ENCODE measurements at regions not wholly inside any gene's neighbourhood (a gene's known extent, or its start where the extent isn't known, plus 50 kb on each side); places are given as distances from the start of the nearest gene placed in this dataset.

GRCh38 chr5:38622723-38623129, 66.3 kb upstream of the LIFR start:
- H3K36me3 ChIP-seq (ENCODE audit: control insufficient read depth in 2 of 4, insufficient read depth in 4 of 4, low read length in 3 of 4) = no peaks in the 10 kb centered on the region
- no peak overlapping the region for H3K4ac ChIP-seq (replicated peaks; ENCODE audit: insufficient read length, low read depth, low read length)
- no peak overlapping the region for H2BK20ac ChIP-seq (ENCODE audit: low read length)
- H3K4me3 ChIP-seq (ENCODE audit: extremely low read depth in 1 of 4, insufficient read depth in 2 of 4, low read depth in 3 of 4, low read length in 4 of 4) = no peak overlapping the region
- no peak overlapping the region for H2AFZ ChIP-seq (ENCODE audit: low read length)
- FAIRE-seq (no peak), DNase-seq (ENCODE audit: low read depth in 1 of 2, low spot score in 2 of 2) (no peak)
- ChIA-PET CTCF (ENCODE audit: partially characterized antibody) (interaction anchor here (0.9 to 1.5 kb wide), 3 partner anchors 11 to 181 kb away, joined by 3 to 4 read pairs (median 3); no protein-coding TSS in a partner anchor), POLR2A (ENCODE audit: partially characterized antibody) (no interaction called here)
- no peak overlapping the region for H2BK5ac ChIP-seq (ENCODE audit: low read depth, low read length)
- no peak overlapping the region for H2AK5ac ChIP-seq (ENCODE audit: low read depth, low read length)
- H3K9ac ChIP-seq (replicated peaks in 1 of 4; ENCODE audit: extremely low read depth in 1 of 4, low read depth in 3 of 4, low read length in 3 of 4) = no peak overlapping the region
- H3K79me2 ChIP-seq (ENCODE audit: control insufficient read depth in 1 of 2, insufficient read depth in 2 of 2, low read length in 2 of 2) = no peaks in the 10 kb centered on the region
- no peak overlapping the region for H2BK12ac ChIP-seq (ENCODE audit: low read depth, low read length)
- no peaks in the 10 kb centered on the region for H3K79me1 ChIP-seq (ENCODE audit: low read depth, low read length)
- no peak overlapping the region for H2BK120ac ChIP-seq (replicated peaks; ENCODE audit: low read depth, low read length)
- H3K4me1 ChIP-seq (replicated peaks in 1 of 4; ENCODE audit: control insufficient read depth in 3 of 4, insufficient read depth in 4 of 4, low read length in 3 of 4) = no peaks in the 10 kb centered on the region
- H4K5ac ChIP-seq (ENCODE audit: insufficient read length, low read depth, low read length) = no peak overlapping the region
- H3K9me3 ChIP-seq (ENCODE audit: insufficient read depth in 2 of 2, low read depth in 1 of 2, low read length in 1 of 2) = 0 out of 4 replicates have a peak, but pooled peaks cover 0 to 3% of the 10 kb centered on the region in 2 experiments
- no peaks in the 10 kb centered on the region for H4K20me1 ChIP-seq (replicated peaks in 1 of 2; ENCODE audit: control insufficient read depth in 1 of 2, insufficient read depth in 2 of 2, low read length in 2 of 2)
- no peak overlapping the region for H3K56ac ChIP-seq (replicated peaks; ENCODE audit: insufficient read length, low read depth, low read length)
- H3K4me2 ChIP-seq (ENCODE audit: insufficient read depth in 1 of 2, low read depth in 2 of 2, low read length in 2 of 2) = no peak overlapping the region
- no peaks in the 10 kb centered on the region for H3K23me2 ChIP-seq (ENCODE audit: low read depth, low read length)
- 89% methylated on average over 3 of the region's 3 CpGs; no CpG with 5 or more reads in 1 of the 2 experiments for WGBS, 2 experiments (ENCODE audit: extremely low coverage in 1 of 2, insufficient coverage in 1 of 2, insufficient read length in 1 of 2, insufficient replicate concordance in 2 of 2, low coverage in 1 of 2, low lambda C conversion rate in 2 of 2, missing lambda C conversion rate in 1 of 2)
- H3K14ac ChIP-seq (ENCODE audit: insufficient read length) = no peak overlapping the region
- H2BK15ac ChIP-seq (ENCODE audit: low read length) = no peak overlapping the region
- H3K23ac ChIP-seq (ENCODE audit: insufficient read length) = no peak overlapping the region
- H4K91ac ChIP-seq (replicated peaks; ENCODE audit: insufficient read length, low read length) = no peak overlapping the region
- H3K27me3 ChIP-seq (replicated peaks in 1 of 4; ENCODE audit: control insufficient read depth in 3 of 4, extremely low read depth in 1 of 4, insufficient read depth in 3 of 4, low read length in 3 of 4) = no peaks in the 10 kb centered on the region
- H3K27ac ChIP-seq (ENCODE audit: low read depth, low read length) = no peak overlapping the region
- H3K18ac ChIP-seq (ENCODE audit: extremely low read depth, low read length) = no peak overlapping the region
- no peak overlapping the region for H4K8ac ChIP-seq (ENCODE audit: extremely low read depth, insufficient read depth, low read length)
- no peak for TF ChIP-seq ATF2 (IDR thresholded peaks at IDR 0.05; ENCODE audit: low read length)
- TF ChIP-seq TAF7 (optimal IDR thresholded peaks at IDR 0.05; ENCODE audit: borderline replicate concordance, low read depth, low read length) = no peak
- TF ChIP-seq ZNF274 (IDR thresholded peaks at IDR 0.05; ENCODE audit: borderline replicate concordance, extremely low read depth, low read length) = no peak
- TF ChIP-seq TAF1 (IDR thresholded peaks at IDR 0.05; ENCODE audit: low read depth, low read length) = no peak
- no peak for TF ChIP-seq SP1 (IDR thresholded peaks at IDR 0.05; ENCODE audit: low read depth, low read length)
- no peak for TF ChIP-seq CEBPB (IDR thresholded peaks at IDR 0.05; ENCODE audit: low read depth, low read length)
- no peak for TF ChIP-seq EP300 (IDR thresholded peaks at IDR 0.05; ENCODE audit: borderline replicate concordance in 1 of 2, low read depth in 2 of 2, low read length in 2 of 2)
- TF ChIP-seq TBP (IDR thresholded peaks at IDR 0.05; ENCODE audit: low read depth, low read length) = no peak
- no peak for TF ChIP-seq SIN3A (conservative IDR thresholded peaks at IDR 0.05 in 1 of 2, IDR thresholded peaks at IDR 0.05 in 1 of 2; ENCODE audit: low read depth in 1 of 2, low read length in 2 of 2)
- TF ChIP-seq SAP30 (IDR thresholded peaks at IDR 0.05; ENCODE audit: insufficient read depth, insufficient replicate concordance, low read length) = no peak
- TF ChIP-seq PHF8 (conservative IDR thresholded peaks at IDR 0.05; ENCODE audit: low read depth, low read length) = no peak
- TF ChIP-seq BCL11A (IDR thresholded peaks at IDR 0.05; ENCODE audit: low read depth in 2 of 2, low read length in 2 of 2) = no peak
- TF ChIP-seq CHD1 (IDR thresholded peaks at IDR 0.05; ENCODE audit: low read depth, low read length) = no peak

Measured in H1 (cell line).